ENCODE measurements at regions not wholly inside any gene's neighbourhood (a gene's known extent, or its start where the extent isn't known, plus 50 kb on each side); places are given as distances from the start of the nearest gene placed in this dataset.

- no peak overlapping the region for H3K4me3 ChIP-seq
- intact Hi-C loops (cut with DNase I; ENCODE audit: low total_unique reads) = no loop called here
- no peak overlapping the region for H3K27ac ChIP-seq
- no peaks in the 10 kb centered on the region for H3K4me1 ChIP-seq
- DNase-seq = no peak
- TF ChIP-seq, protein P1, sequence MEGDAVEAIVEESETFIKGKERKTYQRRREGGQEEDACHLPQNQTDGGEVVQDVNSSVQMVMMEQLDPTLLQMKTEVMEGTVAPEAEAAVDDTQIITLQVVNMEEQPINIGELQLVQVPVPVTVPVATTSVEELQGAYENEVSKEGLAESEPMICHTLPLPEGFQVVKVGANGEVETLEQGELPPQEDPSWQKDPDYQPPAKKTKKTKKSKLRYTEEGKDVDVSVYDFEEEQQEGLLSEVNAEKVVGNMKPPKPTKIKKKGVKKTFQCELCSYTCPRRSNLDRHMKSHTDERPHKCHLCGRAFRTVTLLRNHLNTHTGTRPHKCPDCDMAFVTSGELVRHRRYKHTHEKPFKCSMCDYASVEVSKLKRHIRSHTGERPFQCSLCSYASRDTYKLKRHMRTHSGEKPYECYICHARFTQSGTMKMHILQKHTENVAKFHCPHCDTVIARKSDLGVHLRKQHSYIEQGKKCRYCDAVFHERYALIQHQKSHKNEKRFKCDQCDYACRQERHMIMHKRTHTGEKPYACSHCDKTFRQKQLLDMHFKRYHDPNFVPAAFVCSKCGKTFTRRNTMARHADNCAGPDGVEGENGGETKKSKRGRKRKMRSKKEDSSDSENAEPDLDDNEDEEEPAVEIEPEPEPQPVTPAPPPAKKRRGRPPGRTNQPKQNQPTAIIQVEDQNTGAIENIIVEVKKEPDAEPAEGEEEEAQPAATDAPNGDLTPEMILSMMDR (IDR thresholded peaks at IDR 0.05) = no peak
- no peaks in the 10 kb centered on the region for H3K27me3 ChIP-seq
- H3K36me3 ChIP-seq = no peaks in the 10 kb centered on the region
- no peaks in the 10 kb centered on the region for H3K9me3 ChIP-seq
Observed at GRCh38 chr1:91600431-91601337, 100.0 kb downstream of the CDC7 start.

GRCh38 chr1:91601554-91602376, 101.1 kb downstream of the CDC7 start:
- Histone ChIP-seq H3K4me3 (no peak overlapping the region), H3K27ac (no peak overlapping the region), H3K36me3 (no peaks in the 10 kb centered on the region), H3K9me3 (no peaks in the 10 kb centered on the region), H3K27me3 (no peaks in the 10 kb centered on the region), H3K4me1 (no peaks in the 10 kb centered on the region)
- intact Hi-C loops (cut with DNase I; ENCODE audit: low total_unique reads) = no loop called here
- no peak for DNase-seq
- TF ChIP-seq, protein P1 (IDR thresholded peaks at IDR 0.05) = no peak

- Histone ChIP-seq H3K4me1 (no peaks in the 10 kb centered on the region), H3K27me3 (no peaks in the 10 kb centered on the region), H3K9me3 (no peaks in the 10 kb centered on the region), H3K4me3 (no peak overlapping the region), H3K27ac (no peak overlapping the region), H3K36me3 (no peaks in the 10 kb centered on the region)
- intact Hi-C loops (cut with DNase I; ENCODE audit: low total_unique reads) = no loop called here
- TF ChIP-seq, protein P1 (IDR thresholded peaks at IDR 0.05) = no peak
- no peak for DNase-seq
Observed at GRCh38 chr1:91603409-91603808, 102.8 kb downstream of the CDC7 start.

DNA sequence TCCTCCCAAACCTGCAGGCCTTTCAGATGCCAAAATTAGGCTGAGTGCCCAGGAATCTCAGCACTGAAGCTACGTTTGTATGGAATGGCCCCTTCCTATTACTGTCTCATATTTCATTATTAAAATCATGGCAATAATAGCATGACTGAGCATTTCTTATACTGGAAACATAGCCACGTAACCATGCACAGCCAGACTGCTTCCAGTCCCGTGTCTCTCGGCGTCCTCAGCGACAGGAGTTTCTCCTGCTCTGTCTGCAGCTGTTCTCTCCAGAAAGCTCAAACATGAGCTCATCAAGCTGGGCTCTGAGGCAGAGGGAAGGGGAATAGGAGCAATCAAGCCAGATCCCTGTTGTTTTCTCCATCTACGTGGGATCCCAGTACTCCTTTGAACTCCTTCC, 104.0 kb downstream of the CDC7 start:
- H3K27ac ChIP-seq = no peak overlapping the region
- TF ChIP-seq, protein P1 (IDR thresholded peaks at IDR 0.05) = no peak
- intact Hi-C loops (cut with DNase I; ENCODE audit: low total_unique reads) = no loop called here
- no peaks in the 10 kb centered on the region for H3K36me3 ChIP-seq
- DNase-seq = no peak
- H3K9me3 ChIP-seq = no peaks in the 10 kb centered on the region
- H3K4me3 ChIP-seq = no peak overlapping the region
- no peaks in the 10 kb centered on the region for H3K27me3 ChIP-seq
- no peaks in the 10 kb centered on the region for H3K4me1 ChIP-seq

GRCh38 chr1:91605566-91605965, 104.9 kb downstream of the CDC7 start:
- TF ChIP-seq, protein P1 (IDR thresholded peaks at IDR 0.05) = no peak
- H3K9me3 ChIP-seq = no peaks in the 10 kb centered on the region
- H3K4me3 ChIP-seq = no peak overlapping the region
- DNase-seq = no peak
- H3K27ac ChIP-seq = no peak overlapping the region
- no peaks in the 10 kb centered on the region for H3K27me3 ChIP-seq
- no peaks in the 10 kb centered on the region for H3K4me1 ChIP-seq
- H3K36me3 ChIP-seq = no peaks in the 10 kb centered on the region
- intact Hi-C loops (cut with DNase I; ENCODE audit: low total_unique reads) = no loop called here

Measured in tibial artery (tissue), 4 donors.